SH-SY5Y (cell line): ENCODE measurements at regions not wholly inside any gene's neighbourhood (a gene's known extent, or its start where the extent isn't known, plus 50 kb on each side); places are given as distances from the start of the nearest gene placed in this dataset.

Source experiments
- GATA2 ChIP-seq: IDR thresholded peaks from 2 replicates; pipeline ENCODE4 v1.6.1; 2011; ENCODE audit warnings: mild to moderate bottlenecking, low read depth, low read length
- GATA3 ChIP-seq: IDR thresholded peaks from 2 replicates; pipeline ENCODE4 v1.6.1; 2011; ENCODE audit warnings: low read depth, mild to moderate bottlenecking, low read length, moderate library complexity

DNA sequence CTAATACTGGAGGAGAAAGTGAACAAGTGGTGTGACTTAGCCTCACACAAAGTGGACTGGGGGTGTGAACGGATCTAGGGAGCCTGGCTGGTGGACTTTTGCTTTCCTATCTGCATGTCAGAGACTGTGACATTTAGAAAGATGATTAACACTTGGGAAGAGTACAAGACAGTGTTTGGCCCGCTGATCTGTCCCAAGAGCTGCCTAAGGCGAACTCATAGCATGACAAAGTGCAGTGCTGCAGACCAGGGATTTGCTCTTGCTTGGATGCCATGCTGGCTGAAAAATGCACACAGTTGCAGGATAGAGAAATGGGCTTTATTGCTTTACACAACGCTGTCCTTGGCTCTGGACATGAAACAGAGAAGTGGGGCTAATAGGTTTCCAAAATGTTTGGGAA is 386.0 kb upstream of the MAN1A1 start:
- TF ChIP-seq GATA3: no peak
- no peak for TF ChIP-seq GATA2
